GM12878 (cell line): ENCODE measurements at regions not wholly inside any gene's neighbourhood (a gene's known extent, or its start where the extent isn't known, plus 50 kb on each side); places are given as distances from the start of the nearest gene placed in this dataset.

Experiments used
- ATAC-seq: fragments of 200-7000 bp; cut with Tn5 transposase; 3 replicates; pipeline ENCODE4 v1.9.1; 2020; ENCODE audit warnings: mild to moderate bottlenecking, moderate library complexity
- BruUV-seq: library from RNA; stranded (reverse); fragments of 400-500 nt; replicated peaks from 2 replicates; lab custom pipeline; 2021; lab: Mats Ljungman, UMichigan
- CTCF ChIA-PET: fragments of 300-600 bp; sonication (Branson Sonifier 250); formaldehyde crosslinking; extraction: SDS; loops from one replicate; lab custom pipeline; 2021; ENCODE audit warnings: inconsistent platforms; lab: Yijun Ruan, JAX
- POLR2A ChIA-PET: fragments of 350-600 bp; formaldehyde crosslinking; extraction: SDS; loops from one replicate; lab custom pipeline; 2021; ENCODE audit warnings: inconsistent platforms; lab: Charles Lee
- RAD21 ChIA-PET: fragments of 300-600 bp; sonication (Branson Sonifier 250); formaldehyde crosslinking; loops from one replicate; lab custom pipeline; 2023; ENCODE audit warnings: antibody characterized with exemption; ENCODE audit not compliant: unreplicated experiment; lab: Charles Lee
- SMC1A ChIA-PET: fragments of 300-600 bp; sonication (Branson Sonifier 250); formaldehyde crosslinking; loops from one replicate; lab custom pipeline; 2023; ENCODE audit not compliant: unreplicated experiment, uncharacterized antibody; lab: Charles Lee
- DNase-seq: peaks from one replicate; pipeline ENCODE4 v3.0.0-alpha.2; 2011; ENCODE audit warnings: low read depth, low spot score
- FAIRE-seq: peaks from 3 replicates; lab custom pipeline; 2011; peaks lifted over from hg19 to GRCh38; lab: Jason Lieb, UNC
- H2AFZ ChIP-seq: 2 replicates; pipeline ENCODE4 v1.6.0; 2011; ENCODE audit warnings: low read depth, low read length, control low read depth; ENCODE audit not compliant: control insufficient read depth
- H3K27ac ChIP-seq: 2 replicates; pipeline ENCODE4 v1.5.1; 2011; ENCODE audit warnings: control low read depth; ENCODE audit not compliant: control insufficient read depth, insufficient read depth
- H3K27me3 ChIP-seq, 2 experiments: replicated peaks in 1 of 2; 2 replicates each; pipeline versions ENCODE4 v1.6.0 to v1.6.1; 2011; ENCODE audit warnings: low read length in 1 of 2; ENCODE audit not compliant: control insufficient read depth in 2 of 2, insufficient read depth in 2 of 2
- H3K36me3 ChIP-seq, 2 experiments: 2 replicates each; pipeline ENCODE4 v1.5.1; 2011; ENCODE audit warnings: low read length in 1 of 2; ENCODE audit not compliant: control insufficient read depth in 2 of 2, insufficient read depth in 2 of 2
- H3K4me1 ChIP-seq: 2 replicates; pipeline ENCODE4 v1.6.1; 2011; ENCODE audit warnings: mild to moderate bottlenecking, low read length, moderate library complexity, mixed read lengths; ENCODE audit not compliant: control insufficient read depth, insufficient read depth
- H3K4me2 ChIP-seq: 2 replicates; pipeline ENCODE4 v1.6.0; 2011; ENCODE audit warnings: control low read depth; ENCODE audit not compliant: control insufficient read depth, insufficient read depth
- H3K4me3 ChIP-seq: fragments of 200-600 bp; sonication (generic); 2 replicates; pipeline ENCODE4 v1.5.1; 2016
- H3K79me2 ChIP-seq: 2 replicates; pipeline ENCODE4 v1.6.0; 2011; ENCODE audit warnings: low read length; ENCODE audit not compliant: control insufficient read depth, insufficient read depth
- H3K9ac ChIP-seq: 2 replicates; pipeline ENCODE4 v1.8.0; 2011; ENCODE audit warnings: low read length, control low read depth, mixed read lengths; ENCODE audit not compliant: control insufficient read depth, insufficient read depth
- H3K9me3 ChIP-seq: replicated peaks from 3 replicates; pipeline ENCODE4 v1.5.1; 2011; ENCODE audit warnings: mild to moderate bottlenecking, low read length; ENCODE audit not compliant: control insufficient read depth, insufficient read depth
- H4K20me1 ChIP-seq: 2 replicates; pipeline ENCODE4 v1.6.0; 2011; ENCODE audit not compliant: control insufficient read depth, insufficient read depth
- BMI1 ChIP-seq: fragments of 450-650 bp; IDR thresholded peaks from 2 replicates; pipeline ENCODE4 v1.6.1; 2016; ENCODE audit warnings: mild to moderate bottlenecking, moderate library complexity, borderline replicate concordance
- CHD1 ChIP-seq: IDR thresholded peaks from 2 replicates; pipeline ENCODE4 v1.6.1; 2012; ENCODE audit warnings: low read depth, low read length, improper control_type of control experiment
- EGR1 ChIP-seq, 2 experiments: IDR thresholded peaks; 1 replicate in 1 of 2; 2 replicates in 1 of 2; pipeline ENCODE4 v1.6.1; 2011 to 2012; ENCODE audit warnings: low read depth in 2 of 2, low read length in 2 of 2, borderline replicate concordance in 1 of 2, mild to moderate bottlenecking in 1 of 2, moderate library complexity in 1 of 2
- FOXM1 ChIP-seq: IDR thresholded peaks from 2 replicates; pipeline ENCODE4 v1.6.1; 2012; ENCODE audit warnings: low read depth, mild to moderate bottlenecking, inconsistent platforms, low read length, moderate library complexity
- HDAC6 ChIP-seq: fragments of 200-600 bp; sonication (generic); IDR thresholded peaks from one replicate; pipeline ENCODE4 v1.8.0; 2017; ENCODE audit warnings: antibody characterized with exemption; ENCODE audit not compliant: unreplicated experiment
- NBN ChIP-seq: fragments of 450-650 bp; IDR thresholded peaks from 2 replicates; pipeline ENCODE4 v1.6.1; 2016
- NR2C2 ChIP-seq: IDR thresholded peaks from 2 replicates; pipeline ENCODE4 v1.6.1; 2011; ENCODE audit warnings: borderline replicate concordance, low read depth; ENCODE audit not compliant: control insufficient read depth, insufficient read length
- NR2F1 ChIP-seq: fragments of 450-650 bp; conservative IDR thresholded peaks from 2 replicates; pipeline ENCODE4 v1.6.1; 2017; ENCODE audit warnings: mild to moderate bottlenecking
- NRF1 ChIP-seq: conservative IDR thresholded peaks from 2 replicates; pipeline ENCODE4 v1.6.1; 2011; ENCODE audit warnings: mild to moderate bottlenecking, low read depth, low read length, improper control_type of control experiment
- POU2F2 ChIP-seq: IDR thresholded peaks from 3 replicates; pipeline ENCODE4 v1.6.1; 2011; ENCODE audit warnings: low read depth, mild to moderate bottlenecking, low read length, borderline replicate concordance
- SPI1 ChIP-seq: IDR thresholded peaks from 2 replicates; pipeline ENCODE4 v1.6.1; 2011; ENCODE audit warnings: low read depth, mild to moderate bottlenecking, low read length, moderate library complexity, borderline replicate concordance; ENCODE audit not compliant: insufficient read depth
- SREBF2 ChIP-seq: IDR thresholded peaks from 2 replicates; pipeline ENCODE4 v1.6.1; 2012; ENCODE audit warnings: mild to moderate bottlenecking, low read length
- SUZ12 ChIP-seq: fragments of 200-600 bp; sonication (generic); IDR thresholded peaks from one replicate; pipeline ENCODE4 v1.6.1; 2018; ENCODE audit warnings: antibody characterized with exemption, mild to moderate bottlenecking; ENCODE audit not compliant: unreplicated experiment
- TAF1 ChIP-seq: IDR thresholded peaks from 2 replicates; pipeline ENCODE4 v1.6.1; 2011; ENCODE audit warnings: mild to moderate bottlenecking, low read depth, low read length, borderline replicate concordance
- YY1 ChIP-seq: IDR thresholded peaks from 2 replicates; pipeline ENCODE4 v1.6.1; 2011; ENCODE audit warnings: low read depth, mild to moderate bottlenecking, low read length
- ZBED1 ChIP-seq: IDR thresholded peaks from 2 replicates; pipeline ENCODE4 v1.6.1; 2016; ENCODE audit warnings: borderline replicate concordance
- WGBS: methylation state at CpG from one replicate; pipeline ENCODE4 v1.1.6; 2016; ENCODE audit warnings: low lambda C conversion rate; ENCODE audit not compliant: insufficient replicate concordance, insufficient coverage; ENCODE audit errors: missing lambda C conversion rate; 5-methylcytosine and 5-hydroxymethylcytosine counted together
- in situ Hi-C: fragments of 300-500 bp; cut with MboI; formaldehyde crosslinking; loops from 9 replicates; pipeline ENCODE4 v1.14.3; 2018; ENCODE audit warnings: mixed read lengths
- intact Hi-C: fragments of 100-400 bp; cut with micrococcal nuclease; formaldehyde crosslinking; loops from one replicate; pipeline ENCODE4 v1.14.2; 2022; ENCODE audit not compliant: unreplicated experiment
- TF ChIP-seq, protein P1 (sequence below): IDR thresholded peaks from 2 replicates; pipeline ENCODE4 v1.6.1; 2011; ENCODE audit warnings: mild to moderate bottlenecking, low read depth, low read length, moderate library complexity; ENCODE audit not compliant: insufficient replicate concordance
- TF ChIP-seq, protein P2 (sequence below): IDR thresholded peaks from 2 replicates; pipeline ENCODE4 v1.6.1; 2012; ENCODE audit warnings: low read depth, low read length, improper control_type of control experiment

GRCh38 chr5:72658161-72658560 lies 151.0 kb upstream of the ZNF366 start:
- BruUV-seq: no TSS peak
- WGBS: 46% methylated on average over 3 of the region's 3 CpGs
- ATAC-seq (no peak), FAIRE-seq (no peak), DNase-seq (no peak)
- H3K9me3 ChIP-seq: no peaks in the 10 kb centered on the region
- SMC1A ChIA-PET: no interaction called here
- POLR2A ChIA-PET: no interaction called here
- CTCF ChIA-PET: no interaction called here
- intact Hi-C loops (no loop called here), in situ Hi-C loops (no loop called here)
- H3K79me2 ChIP-seq: no peaks in the 10 kb centered on the region
- H3K36me3 ChIP-seq: no peaks in the 10 kb centered on the region
- RAD21 ChIA-PET: no interaction called here
- H3K27me3 ChIP-seq: no peaks in the 10 kb centered on the region; a peak in 3 of 4 replicates
- H3K4me2 ChIP-seq: no peak overlapping the region
- TF ChIP-seq SPI1 (no peak), HDAC6 (no peak), CHD1 (no peak), BMI1 (no peak), NRF1 (no peak), EGR1 (IDR thresholded peaks at IDR 0.05; ENCODE audit: borderline replicate concordance in 1 of 2, low read depth in 2 of 2, low read length in 2 of 2) (no peak), FOXM1 (no peak), TAF1 (no peak), SREBF2 (no peak), NBN (no peak), NR2F1 (no peak), YY1 (no peak), POU2F2 (no peak), NR2C2 (no peak), SUZ12 (no peak), ZBED1 (no peak)
- TF ChIP-seq, protein P1, sequence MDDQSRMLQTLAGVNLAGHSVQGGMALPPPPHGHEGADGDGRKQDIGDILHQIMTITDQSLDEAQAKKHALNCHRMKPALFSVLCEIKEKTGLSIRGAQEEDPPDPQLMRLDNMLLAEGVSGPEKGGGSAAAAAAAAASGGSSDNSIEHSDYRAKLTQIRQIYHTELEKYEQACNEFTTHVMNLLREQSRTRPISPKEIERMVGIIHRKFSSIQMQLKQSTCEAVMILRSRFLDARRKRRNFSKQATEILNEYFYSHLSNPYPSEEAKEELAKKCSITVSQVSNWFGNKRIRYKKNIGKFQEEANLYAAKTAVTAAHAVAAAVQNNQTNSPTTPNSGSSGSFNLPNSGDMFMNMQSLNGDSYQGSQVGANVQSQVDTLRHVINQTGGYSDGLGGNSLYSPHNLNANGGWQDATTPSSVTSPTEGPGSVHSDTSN: no peak
- TF ChIP-seq, protein P2, sequence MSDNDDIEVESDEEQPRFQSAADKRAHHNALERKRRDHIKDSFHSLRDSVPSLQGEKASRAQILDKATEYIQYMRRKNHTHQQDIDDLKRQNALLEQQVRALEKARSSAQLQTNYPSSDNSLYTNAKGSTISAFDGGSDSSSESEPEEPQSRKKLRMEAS: no peak
- no peaks in the 10 kb centered on the region for H4K20me1 ChIP-seq
- no peak overlapping the region for H3K9ac ChIP-seq
- H3K27ac ChIP-seq: no peak overlapping the region
- no peak overlapping the region for H2AFZ ChIP-seq
- H3K4me1 ChIP-seq: no peaks in the 10 kb centered on the region
- H3K4me3 ChIP-seq: no peak overlapping the region
